ENCODE measurements at regions not wholly inside any gene's neighbourhood (a gene's known extent, or its start where the extent isn't known, plus 50 kb on each side); places are given as distances from the start of the nearest gene placed in this dataset.

DNA sequence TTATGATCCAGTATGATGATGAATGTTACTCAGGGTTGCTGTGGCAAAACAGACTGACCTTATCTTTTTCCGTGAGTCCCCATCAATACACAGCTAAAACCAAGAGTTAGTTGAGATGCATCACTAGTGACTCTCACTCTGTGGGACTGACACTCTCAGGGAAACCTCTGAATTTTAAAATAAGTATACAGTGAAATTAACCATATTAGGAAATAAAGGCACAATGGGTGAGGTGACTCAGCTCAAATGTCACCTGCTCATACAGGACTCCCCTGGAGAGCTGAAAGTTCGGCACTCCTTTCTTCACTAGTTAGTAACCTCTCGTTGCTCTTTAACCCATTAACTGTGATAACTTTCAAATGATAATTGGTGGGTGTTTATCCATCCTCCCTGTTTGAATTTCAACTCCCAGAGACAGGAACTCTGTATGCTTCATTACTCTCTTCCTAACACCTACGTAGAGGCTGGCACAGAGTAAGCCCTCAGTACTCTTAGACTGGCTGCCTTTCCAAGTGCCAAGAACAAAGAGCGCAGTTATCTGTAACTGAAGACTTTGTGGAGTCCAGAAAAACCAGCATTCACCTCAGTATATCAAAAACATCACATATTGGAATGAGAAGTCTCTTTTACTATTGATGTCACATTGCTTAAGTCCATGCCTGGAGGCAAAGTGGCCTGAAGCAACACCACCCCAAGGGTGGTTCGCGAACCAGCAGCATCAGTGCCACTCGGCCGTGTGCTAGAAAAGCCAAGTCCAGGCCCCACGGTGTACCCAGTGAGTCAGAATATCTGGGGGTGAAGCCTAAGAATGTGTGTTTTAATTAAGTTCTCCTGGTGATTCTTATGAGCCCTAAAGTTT is 91.1 kb downstream of the NIBAN1 start:
- Histone ChIP-seq H3K36me3 (peaks cover 0 to 43% (median 0%) of the 10 kb centered on the region in 6 donors), H3K4me1 (peaks cover 0 to 28% (median 0%) of the 10 kb centered on the region in 6 donors), H3K9me3 (no peaks in the 10 kb centered on the region), H3K27ac (peak overlapping the region in 2 of 8 donors; percentile 16 to 24), H3K4me3 (no peak overlapping the region), H3K27me3 (replicated peaks in 1 of 7) (no peaks in the 10 kb centered on the region)
- 79 to 86% (median 82%) methylated on average over 10 of the region's 10 CpGs for WGBS, 5 donors
- DNase-seq, result no peak
- intact Hi-C loops (cut with DNase I; ENCODE audit: low total_unique reads), result no loop called here
- TF ChIP-seq, protein P1, sequence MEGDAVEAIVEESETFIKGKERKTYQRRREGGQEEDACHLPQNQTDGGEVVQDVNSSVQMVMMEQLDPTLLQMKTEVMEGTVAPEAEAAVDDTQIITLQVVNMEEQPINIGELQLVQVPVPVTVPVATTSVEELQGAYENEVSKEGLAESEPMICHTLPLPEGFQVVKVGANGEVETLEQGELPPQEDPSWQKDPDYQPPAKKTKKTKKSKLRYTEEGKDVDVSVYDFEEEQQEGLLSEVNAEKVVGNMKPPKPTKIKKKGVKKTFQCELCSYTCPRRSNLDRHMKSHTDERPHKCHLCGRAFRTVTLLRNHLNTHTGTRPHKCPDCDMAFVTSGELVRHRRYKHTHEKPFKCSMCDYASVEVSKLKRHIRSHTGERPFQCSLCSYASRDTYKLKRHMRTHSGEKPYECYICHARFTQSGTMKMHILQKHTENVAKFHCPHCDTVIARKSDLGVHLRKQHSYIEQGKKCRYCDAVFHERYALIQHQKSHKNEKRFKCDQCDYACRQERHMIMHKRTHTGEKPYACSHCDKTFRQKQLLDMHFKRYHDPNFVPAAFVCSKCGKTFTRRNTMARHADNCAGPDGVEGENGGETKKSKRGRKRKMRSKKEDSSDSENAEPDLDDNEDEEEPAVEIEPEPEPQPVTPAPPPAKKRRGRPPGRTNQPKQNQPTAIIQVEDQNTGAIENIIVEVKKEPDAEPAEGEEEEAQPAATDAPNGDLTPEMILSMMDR (IDR thresholded peaks at IDR 0.05 in 8 of 11, conservative IDR thresholded peaks at IDR 0.05 in 3 of 11), result no peak
- TF ChIP-seq POLR2A (IDR thresholded peaks at IDR 0.05) (no peak), POLR2AphosphoS5 (IDR thresholded peaks at IDR 0.05) (no peak)

DNA sequence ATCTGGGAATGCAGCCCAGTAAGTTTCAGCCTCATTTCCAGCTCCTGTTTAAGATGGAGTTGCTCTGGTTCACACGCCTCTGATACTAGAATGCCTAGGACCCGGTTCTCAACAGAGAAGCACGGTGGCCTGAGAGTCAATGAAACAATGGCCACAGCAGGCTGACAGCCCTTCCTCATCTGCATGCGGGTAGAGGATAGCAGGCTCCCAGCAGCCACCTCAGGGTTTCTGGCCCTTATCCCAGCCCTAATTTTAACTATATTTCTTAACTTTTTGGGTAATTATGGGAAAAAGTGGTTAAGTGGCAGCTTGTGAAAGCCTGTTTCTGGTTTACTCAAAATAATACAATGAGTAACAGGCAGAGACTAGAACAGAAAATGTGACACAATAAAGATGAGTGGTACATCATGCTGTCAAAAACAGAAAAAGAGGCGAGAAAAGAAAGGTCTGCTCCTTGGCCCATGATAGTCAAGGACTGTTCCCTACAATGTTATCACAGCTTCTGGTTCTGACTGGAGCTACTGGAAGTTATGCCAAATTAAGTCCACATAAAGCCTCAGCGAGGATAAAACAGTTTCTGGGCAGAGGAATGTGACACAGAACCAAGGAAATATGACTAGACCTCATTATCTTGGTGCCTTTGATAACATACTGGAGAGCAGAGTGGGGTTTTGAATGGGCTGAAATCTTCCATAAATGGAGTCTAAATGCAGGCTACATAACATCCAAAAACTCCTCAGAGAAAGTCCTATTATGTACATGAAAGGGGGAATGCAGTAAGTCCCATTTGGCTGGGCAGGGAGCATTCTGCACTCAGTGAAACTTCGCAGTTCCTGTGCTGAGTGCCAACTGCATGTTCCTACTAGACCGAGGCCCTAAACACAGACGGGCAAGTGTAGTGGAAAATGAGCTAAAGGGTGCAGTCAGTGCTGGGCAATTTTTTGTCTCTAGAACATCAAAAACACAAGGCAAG is 92.1 kb downstream of the NIBAN1 start:
- Histone ChIP-seq H3K27ac (peak overlapping the region in 2 of 8 donors; percentile 17 to 24), H3K9me3 (no peaks in the 10 kb centered on the region), H3K4me1 (peaks cover 0 to 28% (median 0%) of the 10 kb centered on the region in 6 donors), H3K4me3 (no peak overlapping the region), H3K36me3 (peaks cover 0 to 36% (median 0%) of the 10 kb centered on the region in 6 donors), H3K27me3 (replicated peaks in 1 of 7) (no peaks in the 10 kb centered on the region)
- intact Hi-C loops (cut with DNase I; ENCODE audit: low total_unique reads), result no loop called here
- no peak for DNase-seq
- 53 to 80% (median 66%) methylated on average over 9 of the region's 9 CpGs for WGBS, 5 donors
- no peak for TF ChIP-seq POLR2A (IDR thresholded peaks at IDR 0.05)
- TF ChIP-seq, protein P1 (IDR thresholded peaks at IDR 0.05 in 8 of 11, conservative IDR thresholded peaks at IDR 0.05 in 3 of 11), result no peak
- TF ChIP-seq POLR2AphosphoS5 (IDR thresholded peaks at IDR 0.05), result no peak

DNA sequence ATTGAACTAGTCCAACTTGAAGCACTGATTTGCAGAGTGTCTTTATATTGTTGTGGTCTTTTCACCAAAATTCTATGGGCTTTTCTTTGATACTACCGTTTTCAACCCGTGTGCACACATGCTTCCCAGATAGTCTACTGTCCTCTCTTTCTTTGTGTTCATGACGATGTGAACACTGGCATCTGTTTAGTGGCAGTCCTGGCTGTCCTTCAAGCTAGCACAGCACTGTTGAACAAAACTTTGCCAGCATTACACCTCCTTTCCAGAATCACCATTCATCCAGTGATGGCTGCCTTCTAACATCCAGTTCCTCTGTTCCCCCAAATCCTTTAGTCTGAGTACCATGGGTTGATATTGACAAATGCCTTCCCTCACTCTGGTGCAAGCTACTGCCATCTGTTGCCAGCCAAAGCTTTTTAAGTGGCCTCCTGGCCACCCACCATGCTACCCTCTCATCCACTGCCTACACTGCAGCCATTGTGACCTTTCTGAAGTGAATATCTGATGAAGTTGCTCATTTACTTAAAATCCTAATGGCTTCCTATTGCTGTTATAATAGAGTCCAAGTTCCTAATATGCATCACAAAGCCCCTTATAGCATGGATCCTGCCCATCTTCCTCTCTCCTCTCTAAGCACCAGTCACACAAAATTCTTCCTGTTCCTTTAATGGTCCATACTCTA is 94.3 kb downstream of the NIBAN1 start:
- WGBS, 5 donors, result 94 to 100% (median 99%) methylated on average over 3 of the region's 3 CpGs
- Histone ChIP-seq H3K9me3 (no peaks in the 10 kb centered on the region), H3K27ac (no peak overlapping the region), H3K36me3 (peaks cover 0 to 36% (median 0%) of the 10 kb centered on the region in 6 donors), H3K4me3 (no peak overlapping the region), H3K4me1 (peaks cover 0 to 31% (median 1%) of the 10 kb centered on the region in 6 donors), H3K27me3 (replicated peaks in 1 of 7) (no peaks in the 10 kb centered on the region)
- intact Hi-C loops (cut with DNase I; ENCODE audit: low total_unique reads), result no loop called here
- TF ChIP-seq POLR2AphosphoS5 (IDR thresholded peaks at IDR 0.05), result no peak
- TF ChIP-seq, protein P1 (IDR thresholded peaks at IDR 0.05 in 8 of 11, conservative IDR thresholded peaks at IDR 0.05 in 3 of 11), result no peak
- no peak for TF ChIP-seq POLR2A (IDR thresholded peaks at IDR 0.05)
- no peak for DNase-seq

Data from spleen (tissue), 11 donors.